ENCODE measurements at regions not wholly inside any gene's neighbourhood (a gene's known extent, or its start where the extent isn't known, plus 50 kb on each side); places are given as distances from the start of the nearest gene placed in this dataset.

GRCh38 chr3:170751899-170752293 is 118.1 kb downstream of the RPL22L1 start:
- ChIA-PET CTCF (no interaction called here), POLR2A (ENCODE audit: low non-redundant PET) (no interaction called here)
- Histone ChIP-seq H3K27ac (ENCODE audit: low read depth, low read length, poor library complexity, severe bottlenecking) (peak overlapping the region; percentile 79), H3K27me3 (replicated peaks; ENCODE audit: insufficient read depth, low read depth, low read length, poor library complexity) (no peaks in the 10 kb centered on the region), H3K9me3 (ENCODE audit: low read depth, low read length, poor library complexity, severe bottlenecking) (no peaks in the 10 kb centered on the region), H3K36me3 (ENCODE audit: insufficient read depth, low read length, poor library complexity, severe bottlenecking) (no peaks in the 10 kb centered on the region), H3K4me1 (ENCODE audit: insufficient read depth, low read length, poor library complexity, severe bottlenecking) (peaks cover 37% of the 10 kb centered on the region), H3K4me3 (ENCODE audit: low read depth, low read length, poor library complexity, severe bottlenecking) (no peak overlapping the region)
- no peak for TF ChIP-seq CTCF (conservative IDR thresholded peaks at IDR 0.05; ENCODE audit: low read depth, low read length)
- no peak for TF ChIP-seq EZH2 (IDR thresholded peaks at IDR 0.05; ENCODE audit: borderline replicate concordance, low read depth, low read length, poor library complexity, severe bottlenecking)
- DNase-seq (ENCODE audit: low spot score), result peak; percentile 72
- intact Hi-C loops (cut with micrococcal nuclease; ENCODE audit: unreplicated experiment), result no loop called here
- no TSS peak for BruUV-seq (replicated peaks)

GRCh38 chr3:170751083-170751898 is 118.7 kb downstream of the RPL22L1 start:
- ChIA-PET POLR2A (ENCODE audit: low non-redundant PET) (interaction anchor here (0.6 kb wide), 2 partner anchors 119 to 1093 kb away, joined by 3 read pairs; partner anchors contain the start of gene RPL22L1), CTCF (no interaction called here)
- peak; percentile 91 for DNase-seq (ENCODE audit: low spot score)
- H3K4me1 ChIP-seq (ENCODE audit: insufficient read depth, low read length, poor library complexity, severe bottlenecking), result peaks cover 37% of the 10 kb centered on the region
- H3K27ac ChIP-seq (ENCODE audit: low read depth, low read length, poor library complexity, severe bottlenecking), result peak overlapping the region; percentile 79
- no peak overlapping the region for H3K4me3 ChIP-seq (ENCODE audit: low read depth, low read length, poor library complexity, severe bottlenecking)
- no TSS peak for BruUV-seq (replicated peaks)
- H3K36me3 ChIP-seq (ENCODE audit: insufficient read depth, low read length, poor library complexity, severe bottlenecking), result no peaks in the 10 kb centered on the region
- TF ChIP-seq CTCF (conservative IDR thresholded peaks at IDR 0.05; ENCODE audit: low read depth, low read length) (no peak), EZH2 (IDR thresholded peaks at IDR 0.05; ENCODE audit: borderline replicate concordance, low read depth, low read length, poor library complexity, severe bottlenecking) (no peak)
- H3K9me3 ChIP-seq (ENCODE audit: low read depth, low read length, poor library complexity, severe bottlenecking), result no peaks in the 10 kb centered on the region
- H3K27me3 ChIP-seq (replicated peaks; ENCODE audit: insufficient read depth, low read depth, low read length, poor library complexity), result no peaks in the 10 kb centered on the region
- intact Hi-C loops (cut with micrococcal nuclease; ENCODE audit: unreplicated experiment), result no loop called here

GRCh38 chr3:170750478-170750830 is 119.5 kb downstream of the RPL22L1 start:
- Histone ChIP-seq H3K27me3 (replicated peaks; ENCODE audit: insufficient read depth, low read depth, low read length, poor library complexity) (no peaks in the 10 kb centered on the region), H3K27ac (ENCODE audit: low read depth, low read length, poor library complexity, severe bottlenecking) (peak overlapping the region; percentile 79), H3K36me3 (ENCODE audit: insufficient read depth, low read length, poor library complexity, severe bottlenecking) (no peaks in the 10 kb centered on the region), H3K4me3 (ENCODE audit: low read depth, low read length, poor library complexity, severe bottlenecking) (no peak overlapping the region), H3K4me1 (ENCODE audit: insufficient read depth, low read length, poor library complexity, severe bottlenecking) (peaks cover 37% of the 10 kb centered on the region), H3K9me3 (ENCODE audit: low read depth, low read length, poor library complexity, severe bottlenecking) (no peaks in the 10 kb centered on the region)
- no TSS peak for BruUV-seq (replicated peaks)
- ChIA-PET POLR2A (ENCODE audit: low non-redundant PET) (interaction anchor here (0.6 kb wide), 2 partner anchors 120 to 1092 kb away, joined by 3 read pairs; partner anchors contain the start of gene RPL22L1), CTCF (no interaction called here)
- DNase-seq (ENCODE audit: low spot score), result no peak
- TF ChIP-seq CTCF (conservative IDR thresholded peaks at IDR 0.05; ENCODE audit: low read depth, low read length) (no peak), EZH2 (IDR thresholded peaks at IDR 0.05; ENCODE audit: borderline replicate concordance, low read depth, low read length, poor library complexity, severe bottlenecking) (no peak)
- intact Hi-C loops (cut with micrococcal nuclease; ENCODE audit: unreplicated experiment), result no loop called here

Measured in A673 (cell line).